Ectodermal cell (in vitro differentiated cells): ENCODE measurements at regions not wholly inside any gene's neighbourhood (a gene's known extent, or its start where the extent isn't known, plus 50 kb on each side); places are given as distances from the start of the nearest gene placed in this dataset.

Experiments
- H3K27ac ChIP-seq: 2 replicates; pipeline ENCODE4 v1.7.0; 2013; ENCODE audit warnings: mild to moderate bottlenecking, low read depth, low read length; ENCODE audit not compliant: insufficient read depth, poor library complexity, severe bottlenecking
- H3K27me3 ChIP-seq: 2 replicates; pipeline ENCODE4 v1.7.0; 2013; ENCODE audit warnings: mild to moderate bottlenecking, low read length; ENCODE audit not compliant: insufficient read depth, control insufficient read depth, poor library complexity, severe bottlenecking
- H3K36me3 ChIP-seq: one replicate; pipeline ENCODE4 v1.7.0; 2013; ENCODE audit warnings: low read length; ENCODE audit not compliant: control insufficient read depth, insufficient read depth
- H3K4me1 ChIP-seq: one replicate; pipeline ENCODE4 v1.7.0; 2013; ENCODE audit warnings: low read length; ENCODE audit not compliant: control insufficient read depth, insufficient read depth
- H3K4me3 ChIP-seq: 2 replicates; pipeline ENCODE4 v1.7.0; 2013; ENCODE audit warnings: low read depth, low read length, control low read depth; ENCODE audit not compliant: insufficient read depth
- H3K9me3 ChIP-seq: 2 replicates; pipeline ENCODE4 v1.7.0; 2013; ENCODE audit warnings: mild to moderate bottlenecking, low read length, moderate library complexity; ENCODE audit not compliant: control insufficient read depth
- WGBS, 2 experiments: methylation state at CpG; one replicate each; pipeline ENCODE4 v1.1.7; 2013; ENCODE audit warnings: missing lambda C conversion rate in 2 of 2; 5-methylcytosine and 5-hydroxymethylcytosine counted together

- H3K27ac ChIP-seq, result no peak overlapping the region
- H3K4me1 ChIP-seq, result peaks cover 48% of the 10 kb centered on the region
- H3K27me3 ChIP-seq, result no peaks in the 10 kb centered on the region
- H3K36me3 ChIP-seq, result no peaks in the 10 kb centered on the region
- H3K9me3 ChIP-seq, result no peaks in the 10 kb centered on the region
- no peak overlapping the region for H3K4me3 ChIP-seq
- 94 to 97% methylated on average over 6 of the region's 6 CpGs for WGBS, 2 experiments
Observed at GRCh38 chr16:48105976-48106375, 49.8 kb downstream of the ABCC12 start.

GRCh38 chr16:48105456-48105855 lies 50.3 kb downstream of the ABCC12 start:
- Histone ChIP-seq H3K9me3 (no peaks in the 10 kb centered on the region), H3K36me3 (no peaks in the 10 kb centered on the region), H3K4me1 (peaks cover 48% of the 10 kb centered on the region), H3K27ac (no peak overlapping the region), H3K4me3 (no peak overlapping the region), H3K27me3 (no peaks in the 10 kb centered on the region)
- WGBS, 2 experiments, result 87 to 96% methylated on average over 4 of the region's 4 CpGs

- Histone ChIP-seq H3K27me3 (no peaks in the 10 kb centered on the region), H3K4me3 (no peak overlapping the region), H3K27ac (no peak overlapping the region), H3K36me3 (no peaks in the 10 kb centered on the region), H3K4me1 (peaks cover 35% of the 10 kb centered on the region), H3K9me3 (no peaks in the 10 kb centered on the region)
- WGBS, 2 experiments, result 87 to 92% methylated on average over 6 of the region's 6 CpGs
Observed at GRCh38 chr16:48103591-48103990, 52.2 kb downstream of the ABCC12 start.

DNA sequence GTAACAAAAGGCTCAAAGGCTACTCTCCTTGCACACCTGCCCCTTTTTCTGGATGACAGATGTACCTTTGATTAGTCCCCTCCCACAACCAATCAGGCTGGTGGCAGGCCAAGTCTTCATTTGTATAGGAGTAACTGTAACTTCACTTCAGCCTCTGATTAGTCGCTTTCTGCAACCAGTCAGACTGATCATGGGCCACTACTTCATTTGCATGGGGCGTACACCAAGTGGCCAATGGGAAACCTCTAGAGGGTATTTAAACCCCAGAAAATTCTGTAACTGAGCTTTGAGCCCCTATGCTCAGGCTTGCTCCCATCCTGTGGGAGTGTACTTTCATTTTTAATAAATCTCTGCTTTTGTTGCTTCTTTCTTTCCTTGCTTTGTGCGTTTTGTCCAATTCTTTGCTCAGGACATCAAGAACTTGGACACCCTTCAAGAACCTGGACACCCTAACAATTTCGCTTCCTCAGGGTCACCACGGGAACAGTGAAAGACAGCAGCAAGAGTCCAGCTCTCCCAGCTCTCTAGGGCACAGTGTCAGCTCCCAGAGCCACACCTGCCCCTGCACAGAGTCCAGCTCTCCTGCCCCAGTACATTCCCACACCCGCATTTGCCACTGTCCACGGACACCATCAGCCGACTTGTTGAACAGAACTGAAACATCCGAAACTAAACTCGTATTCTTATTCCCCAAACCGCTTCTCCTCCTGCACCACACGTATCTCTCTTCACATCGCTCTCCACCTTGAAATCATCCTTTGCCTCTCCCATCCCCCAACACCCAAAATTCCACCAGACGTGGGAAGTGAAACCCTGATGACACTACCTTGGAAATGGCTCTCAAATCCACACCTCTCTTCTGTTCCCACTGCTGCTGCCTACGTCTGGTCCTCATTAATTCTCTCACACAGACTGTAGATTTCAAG lies 53.4 kb downstream of the ABCC12 start:
- WGBS, 2 experiments, result 92% methylated on average over 15 of the region's 15 CpGs
- Histone ChIP-seq H3K27ac (no peak overlapping the region), H3K9me3 (no peaks in the 10 kb centered on the region), H3K36me3 (no peaks in the 10 kb centered on the region), H3K4me3 (no peak overlapping the region), H3K27me3 (no peaks in the 10 kb centered on the region), H3K4me1 (peaks cover 34% of the 10 kb centered on the region)

- Histone ChIP-seq H3K9me3 (no peaks in the 10 kb centered on the region), H3K4me1 (peaks cover 23% of the 10 kb centered on the region), H3K27me3 (no peaks in the 10 kb centered on the region), H3K36me3 (no peaks in the 10 kb centered on the region), H3K4me3 (no peak overlapping the region), H3K27ac (no peak overlapping the region)
- 87 to 88% methylated on average over 13 of the region's 13 CpGs for WGBS, 2 experiments
Observed at GRCh38 chr16:48101069-48101674, 54.6 kb downstream of the ABCC12 start.

DNA sequence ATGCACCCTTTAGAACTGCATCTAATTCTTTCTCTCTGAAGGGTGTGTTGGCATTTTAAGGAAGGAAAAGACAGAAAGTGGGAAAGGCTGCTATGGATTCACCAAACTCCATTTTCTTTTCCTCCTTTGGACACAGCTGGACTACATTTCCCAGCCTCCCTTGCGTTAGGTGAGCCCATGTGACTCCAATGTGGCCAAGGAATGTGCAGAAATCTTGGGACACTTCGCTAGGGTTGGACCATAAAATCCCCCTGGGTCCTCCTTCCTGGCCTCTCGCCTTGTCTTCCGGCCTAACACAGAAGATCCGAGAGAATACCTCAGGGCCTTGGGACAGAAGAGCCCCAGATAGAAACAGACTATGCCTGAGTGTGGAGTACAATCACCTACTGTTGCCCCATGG lies 56.3 kb downstream of the ABCC12 start:
- no peak overlapping the region for H3K4me3 ChIP-seq
- WGBS, 2 experiments, result 87 to 95% methylated on average over 5 of the region's 5 CpGs
- H3K4me1 ChIP-seq, result peaks cover 21% of the 10 kb centered on the region
- H3K27ac ChIP-seq, result no peak overlapping the region
- H3K9me3 ChIP-seq, result no peaks in the 10 kb centered on the region
- H3K36me3 ChIP-seq, result no peaks in the 10 kb centered on the region
- H3K27me3 ChIP-seq, result no peaks in the 10 kb centered on the region

DNA sequence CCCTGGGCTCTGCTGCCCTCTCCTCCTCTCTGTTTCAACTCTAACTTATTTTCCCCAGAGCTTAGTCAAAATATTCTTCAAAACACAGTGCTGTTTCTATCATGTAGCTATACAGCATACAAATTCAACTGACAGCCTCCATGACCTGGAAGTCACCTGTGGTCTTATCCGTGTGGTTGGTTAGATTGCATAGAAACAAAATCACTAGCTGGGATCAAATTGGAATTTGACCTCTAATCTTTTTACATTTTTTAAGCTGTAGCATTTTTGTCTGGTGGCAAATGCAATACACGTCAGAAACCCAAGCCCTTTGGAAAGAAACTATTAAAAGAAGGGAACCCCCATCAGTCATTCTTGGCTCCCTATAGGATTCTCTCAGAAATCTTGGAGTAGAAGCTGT lies 57.3 kb downstream of the ABCC12 start:
- WGBS, 2 experiments, result 94 to 100% methylated on average over 2 of the region's 2 CpGs
- Histone ChIP-seq H3K27ac (no peak overlapping the region), H3K27me3 (no peaks in the 10 kb centered on the region), H3K36me3 (no peaks in the 10 kb centered on the region), H3K4me1 (peaks cover 13% of the 10 kb centered on the region), H3K9me3 (no peaks in the 10 kb centered on the region), H3K4me3 (no peak overlapping the region)

DNA sequence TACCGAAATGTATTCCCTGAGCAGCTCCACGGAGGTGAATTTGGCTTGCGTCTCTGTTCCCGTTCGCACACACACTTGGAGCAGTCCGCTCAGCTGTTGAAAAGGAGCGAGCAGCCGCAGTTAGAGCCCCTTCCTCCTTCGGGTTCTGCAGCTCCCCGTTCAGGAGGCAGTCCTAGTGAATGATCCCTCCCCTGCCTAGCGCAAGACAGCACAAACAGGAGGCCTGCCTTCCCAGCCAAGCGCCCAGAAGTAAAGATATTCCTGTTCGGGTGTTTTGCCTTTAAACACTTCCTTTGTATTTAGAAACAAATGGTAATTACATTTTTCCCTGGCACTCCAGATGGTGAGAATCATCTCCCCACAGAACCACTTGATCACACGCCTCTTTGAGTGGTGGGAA lies 64.7 kb downstream of the ABCC12 start:
- H3K4me3 ChIP-seq, result no peak overlapping the region
- no peaks in the 10 kb centered on the region for H3K9me3 ChIP-seq
- H3K27me3 ChIP-seq, result no peaks in the 10 kb centered on the region
- no peaks in the 10 kb centered on the region for H3K4me1 ChIP-seq
- WGBS, 2 experiments, result 89 to 90% methylated on average over 14 of the region's 14 CpGs
- no peaks in the 10 kb centered on the region for H3K36me3 ChIP-seq
- no peak overlapping the region for H3K27ac ChIP-seq

- Histone ChIP-seq H3K4me3 (no peak overlapping the region), H3K4me1 (no peaks in the 10 kb centered on the region), H3K27ac (no peak overlapping the region), H3K27me3 (no peaks in the 10 kb centered on the region), H3K9me3 (no peaks in the 10 kb centered on the region), H3K36me3 (no peaks in the 10 kb centered on the region)
- 89 to 93% methylated on average over 4 of the region's 4 CpGs for WGBS, 2 experiments
Observed at GRCh38 chr16:48089053-48089792, 66.6 kb downstream of the ABCC12 start.

- Histone ChIP-seq H3K4me1 (no peaks in the 10 kb centered on the region), H3K27me3 (no peaks in the 10 kb centered on the region), H3K4me3 (no peak overlapping the region), H3K36me3 (no peaks in the 10 kb centered on the region), H3K27ac (no peak overlapping the region), H3K9me3 (no peaks in the 10 kb centered on the region)
- WGBS, 2 experiments, result 87 to 94% methylated on average over 1 of the region's 1 CpG
Observed at GRCh38 chr16:48087639-48088038, 68.2 kb downstream of the ABCC12 start.
